ENCODE measurements at regions not wholly inside any gene's neighbourhood (a gene's known extent, or its start where the extent isn't known, plus 50 kb on each side); places are given as distances from the start of the nearest gene placed in this dataset.

GRCh38 chr11:88411265-88411664, 73.7 kb upstream of the CTSC start:
- TF ChIP-seq CTCF (conservative IDR thresholded peaks at IDR 0.05; ENCODE audit: low read length) (no peak), EZH2phosphoT487 (IDR thresholded peaks at IDR 0.05; ENCODE audit: borderline replicate concordance) (no peak)

Measured in Loucy (cell line).